ENCODE measurements at regions not wholly inside any gene's neighbourhood (a gene's known extent, or its start where the extent isn't known, plus 50 kb on each side); places are given as distances from the start of the nearest gene placed in this dataset.

DNA sequence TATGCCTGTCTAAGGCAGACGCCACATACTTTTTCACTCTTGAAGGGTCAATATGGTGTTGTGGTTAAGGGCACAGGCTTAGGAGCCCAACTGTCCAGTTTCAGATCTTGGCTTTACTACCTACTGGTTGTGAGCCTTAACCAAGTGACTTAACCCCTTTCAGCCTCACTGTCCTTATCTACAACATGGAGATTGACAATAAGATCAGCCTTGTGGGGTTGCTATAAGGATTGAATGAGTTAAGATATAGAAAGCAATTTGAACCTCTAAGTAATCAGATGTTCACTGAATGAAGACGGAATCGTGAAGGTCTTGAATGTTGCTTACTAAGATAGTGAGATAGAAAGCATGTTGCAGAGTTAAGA, 121.3 kb upstream of the JUN start:
- TF ChIP-seq, protein P1, sequence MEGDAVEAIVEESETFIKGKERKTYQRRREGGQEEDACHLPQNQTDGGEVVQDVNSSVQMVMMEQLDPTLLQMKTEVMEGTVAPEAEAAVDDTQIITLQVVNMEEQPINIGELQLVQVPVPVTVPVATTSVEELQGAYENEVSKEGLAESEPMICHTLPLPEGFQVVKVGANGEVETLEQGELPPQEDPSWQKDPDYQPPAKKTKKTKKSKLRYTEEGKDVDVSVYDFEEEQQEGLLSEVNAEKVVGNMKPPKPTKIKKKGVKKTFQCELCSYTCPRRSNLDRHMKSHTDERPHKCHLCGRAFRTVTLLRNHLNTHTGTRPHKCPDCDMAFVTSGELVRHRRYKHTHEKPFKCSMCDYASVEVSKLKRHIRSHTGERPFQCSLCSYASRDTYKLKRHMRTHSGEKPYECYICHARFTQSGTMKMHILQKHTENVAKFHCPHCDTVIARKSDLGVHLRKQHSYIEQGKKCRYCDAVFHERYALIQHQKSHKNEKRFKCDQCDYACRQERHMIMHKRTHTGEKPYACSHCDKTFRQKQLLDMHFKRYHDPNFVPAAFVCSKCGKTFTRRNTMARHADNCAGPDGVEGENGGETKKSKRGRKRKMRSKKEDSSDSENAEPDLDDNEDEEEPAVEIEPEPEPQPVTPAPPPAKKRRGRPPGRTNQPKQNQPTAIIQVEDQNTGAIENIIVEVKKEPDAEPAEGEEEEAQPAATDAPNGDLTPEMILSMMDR (IDR thresholded peaks at IDR 0.05 in 8 of 11, conservative IDR thresholded peaks at IDR 0.05 in 3 of 11), result no peak
- TF ChIP-seq POLR2AphosphoS5 (IDR thresholded peaks at IDR 0.05), result no peak

All from spleen (tissue), 7 donors.